Left lung (tissue), 4 donors: ENCODE measurements at regions not wholly inside any gene's neighbourhood (a gene's known extent, or its start where the extent isn't known, plus 50 kb on each side); places are given as distances from the start of the nearest gene placed in this dataset.

Experiments used
- ATAC-seq: fragments of 200-7000 bp; cut with Tn5 transposase; one replicate; pipeline ENCODE4 v1.9.1; 2020; ENCODE audit warnings: moderate library complexity
- DNase-seq, 4 donors: peaks; one replicate each; pipeline ENCODE4 v3.0.0-alpha.2; 2013 to 2020
- H3K27ac ChIP-seq, 2 donors: fragments of 200-600 bp; sonication (generic) in 1 of 2; one replicate each; pipeline versions ENCODE4 v1.5.0 to v1.8.0; 2020 to 2021
- H3K27me3 ChIP-seq, 2 donors: fragments of 200-600 bp; sonication (generic) in 1 of 2; one replicate each; pipeline versions ENCODE4 v1.5.0 to v1.8.0; 2020 to 2021
- H3K36me3 ChIP-seq, 2 donors: fragments of 200-600 bp; sonication (generic) in 1 of 2; one replicate each; pipeline versions ENCODE4 v1.5.0 to v1.8.0; 2020 to 2021
- H3K4me1 ChIP-seq, 2 donors: fragments of 200-600 bp; one replicate each; pipeline ENCODE4 v1.8.0; 2021
- H3K4me3 ChIP-seq, 2 donors: fragments of 200-600 bp; sonication (generic) in 1 of 2; one replicate each; pipeline versions ENCODE4 v1.5.0 to v1.8.0; 2020 to 2021; ENCODE audit warnings: mild to moderate bottlenecking in 1 of 2
- H3K9me3 ChIP-seq, 2 donors: fragments of 200-600 bp; sonication (generic) in 1 of 2; one replicate each; pipeline versions ENCODE4 v1.5.0 to v1.8.0; 2020 to 2021
- intact Hi-C, 2 donors: fragments of 100-400 bp; cut with DNase I; formaldehyde crosslinking; loops; one replicate each; pipeline versions ENCODE4 v1.11.2 to v1.14.2; 2022
- TF ChIP-seq, protein P1 (sequence below), 2 donors: fragments of 200-600 bp; sonication (generic) in 1 of 2; IDR thresholded peaks; one replicate each; pipeline versions ENCODE4 v1.5.0 to v1.8.0; 2021; ENCODE audit warnings: antibody characterized with exemption in 2 of 2
- donor health status: DM: no; HTN: yes; CAD: no.
- donor health status: DM: no; HTN: no; CAD: no.

DNA sequence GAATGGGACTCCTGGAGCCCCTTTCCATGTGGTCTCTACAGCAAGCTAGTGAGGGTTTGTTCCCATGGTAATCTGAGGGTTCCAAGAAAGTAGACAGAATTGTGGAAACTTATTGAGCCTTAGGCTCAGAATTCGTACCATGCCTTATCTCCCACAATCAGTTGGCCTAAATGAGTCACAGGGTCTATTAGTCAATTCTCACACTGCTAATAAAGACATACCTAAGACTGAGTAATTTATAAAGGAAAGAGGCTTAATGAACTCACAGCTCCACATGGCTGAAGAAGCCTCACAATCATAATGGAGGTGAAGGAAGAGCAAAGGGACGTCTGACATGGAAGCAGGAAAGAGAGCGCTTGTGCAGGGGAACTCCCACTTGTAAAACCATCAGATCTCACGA lies 106.6 kb upstream of the CXADR start:
- intact Hi-C loops, result no loop called here
- no peak overlapping the region for H3K27ac ChIP-seq

DNA sequence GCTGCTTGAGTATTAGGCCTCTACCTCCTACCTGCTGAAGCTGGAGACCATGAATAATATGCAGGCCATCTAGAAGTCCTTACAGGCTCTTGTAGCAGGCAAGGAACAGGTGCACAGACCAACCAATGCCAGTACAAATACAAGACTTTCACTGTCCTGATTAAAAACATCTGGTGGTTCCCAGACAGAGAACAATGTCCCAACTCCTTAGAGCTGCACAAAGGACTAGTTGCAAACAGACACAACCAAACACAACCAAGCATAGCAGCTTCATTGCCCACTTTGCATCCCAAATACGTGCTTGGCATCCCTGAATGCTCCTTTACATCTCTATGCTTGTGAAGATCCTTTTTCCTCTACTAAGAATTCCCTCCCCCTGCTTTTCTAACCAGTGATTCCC lies 98.1 kb upstream of the CXADR start:
- TF ChIP-seq, protein P1, sequence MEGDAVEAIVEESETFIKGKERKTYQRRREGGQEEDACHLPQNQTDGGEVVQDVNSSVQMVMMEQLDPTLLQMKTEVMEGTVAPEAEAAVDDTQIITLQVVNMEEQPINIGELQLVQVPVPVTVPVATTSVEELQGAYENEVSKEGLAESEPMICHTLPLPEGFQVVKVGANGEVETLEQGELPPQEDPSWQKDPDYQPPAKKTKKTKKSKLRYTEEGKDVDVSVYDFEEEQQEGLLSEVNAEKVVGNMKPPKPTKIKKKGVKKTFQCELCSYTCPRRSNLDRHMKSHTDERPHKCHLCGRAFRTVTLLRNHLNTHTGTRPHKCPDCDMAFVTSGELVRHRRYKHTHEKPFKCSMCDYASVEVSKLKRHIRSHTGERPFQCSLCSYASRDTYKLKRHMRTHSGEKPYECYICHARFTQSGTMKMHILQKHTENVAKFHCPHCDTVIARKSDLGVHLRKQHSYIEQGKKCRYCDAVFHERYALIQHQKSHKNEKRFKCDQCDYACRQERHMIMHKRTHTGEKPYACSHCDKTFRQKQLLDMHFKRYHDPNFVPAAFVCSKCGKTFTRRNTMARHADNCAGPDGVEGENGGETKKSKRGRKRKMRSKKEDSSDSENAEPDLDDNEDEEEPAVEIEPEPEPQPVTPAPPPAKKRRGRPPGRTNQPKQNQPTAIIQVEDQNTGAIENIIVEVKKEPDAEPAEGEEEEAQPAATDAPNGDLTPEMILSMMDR (IDR thresholded peaks at IDR 0.05), result no peak
- intact Hi-C loops, result no loop called here
- no peak overlapping the region for H3K4me3 ChIP-seq
- DNase-seq (no peak), ATAC-seq (no peak)
- no peaks in the 10 kb centered on the region for H3K27me3 ChIP-seq
- no peaks in the 10 kb centered on the region for H3K4me1 ChIP-seq
- H3K36me3 ChIP-seq, result no peaks in the 10 kb centered on the region
- no peak overlapping the region for H3K27ac ChIP-seq
- H3K9me3 ChIP-seq, result no peaks in the 10 kb centered on the region

More for the DNA sequence above, 106.6 kb upstream of the CXADR start:
- H3K9me3 ChIP-seq, result peaks cover 0 to 8% of the 10 kb centered on the region in 2 donors
- H3K4me1 ChIP-seq, result no peaks in the 10 kb centered on the region
- H3K36me3 ChIP-seq, result no peaks in the 10 kb centered on the region
- H3K4me3 ChIP-seq, result no peak overlapping the region
- no peaks in the 10 kb centered on the region for H3K27me3 ChIP-seq
- TF ChIP-seq, protein P1 (IDR thresholded peaks at IDR 0.05), result no peak
- no peak for ATAC-seq
- DNase-seq, result no peak

DNA sequence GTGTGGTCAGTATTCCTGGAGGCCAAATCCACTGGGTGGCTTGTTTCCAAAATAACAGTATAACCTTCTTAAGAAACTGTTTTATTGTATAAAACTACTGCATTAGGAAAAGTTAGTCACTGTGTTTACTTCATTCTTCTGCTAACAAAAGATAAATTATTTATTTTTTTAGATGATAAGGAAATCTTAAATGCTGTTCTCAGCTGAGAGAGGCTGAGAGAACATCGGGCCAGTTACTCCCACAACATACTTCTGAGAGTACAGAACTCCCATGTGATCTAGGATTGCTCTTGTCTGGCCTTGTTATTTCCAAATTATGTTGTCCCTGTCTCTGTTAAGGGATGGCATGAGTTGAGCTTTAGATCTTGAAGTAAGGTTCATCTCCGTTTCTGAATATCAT lies 96.7 kb upstream of the CXADR start:
- no peak overlapping the region for H3K27ac ChIP-seq
- H3K4me3 ChIP-seq, result no peak overlapping the region
- no peaks in the 10 kb centered on the region for H3K9me3 ChIP-seq
- TF ChIP-seq, protein P1 (IDR thresholded peaks at IDR 0.05), result no peak
- intact Hi-C loops, result no loop called here
- ATAC-seq (no peak), DNase-seq (no peak)
- no peaks in the 10 kb centered on the region for H3K27me3 ChIP-seq
- H3K36me3 ChIP-seq, result no peaks in the 10 kb centered on the region
- H3K4me1 ChIP-seq, result no peaks in the 10 kb centered on the region

DNA sequence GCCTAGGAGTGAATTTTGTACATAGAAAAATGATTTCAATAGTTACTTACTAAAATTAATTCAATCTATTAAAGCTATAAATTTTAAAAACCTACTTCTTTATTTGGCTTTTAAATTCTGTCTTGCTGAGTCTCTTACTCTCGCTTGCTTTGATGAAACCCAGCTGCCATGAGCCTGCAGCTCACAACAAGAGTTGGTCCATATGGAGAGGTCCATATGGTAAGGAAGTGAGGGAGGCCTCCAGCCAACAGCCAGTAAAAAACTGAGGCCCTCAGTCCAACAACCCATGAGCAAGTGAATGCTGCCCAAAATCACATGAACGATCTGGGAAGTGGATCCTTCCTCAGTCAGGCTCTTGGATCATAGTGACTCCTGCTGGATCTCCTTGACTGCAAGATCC lies 89.9 kb upstream of the CXADR start:
- Histone ChIP-seq H3K4me1 (no peaks in the 10 kb centered on the region), H3K27ac (no peak overlapping the region), H3K27me3 (no peaks in the 10 kb centered on the region), H3K4me3 (no peak overlapping the region), H3K36me3 (no peaks in the 10 kb centered on the region), H3K9me3 (no peaks in the 10 kb centered on the region)
- intact Hi-C loops, result no loop called here
- DNase-seq, result no peak
- TF ChIP-seq, protein P1 (IDR thresholded peaks at IDR 0.05), result no peak
- ATAC-seq, result no peak

DNA sequence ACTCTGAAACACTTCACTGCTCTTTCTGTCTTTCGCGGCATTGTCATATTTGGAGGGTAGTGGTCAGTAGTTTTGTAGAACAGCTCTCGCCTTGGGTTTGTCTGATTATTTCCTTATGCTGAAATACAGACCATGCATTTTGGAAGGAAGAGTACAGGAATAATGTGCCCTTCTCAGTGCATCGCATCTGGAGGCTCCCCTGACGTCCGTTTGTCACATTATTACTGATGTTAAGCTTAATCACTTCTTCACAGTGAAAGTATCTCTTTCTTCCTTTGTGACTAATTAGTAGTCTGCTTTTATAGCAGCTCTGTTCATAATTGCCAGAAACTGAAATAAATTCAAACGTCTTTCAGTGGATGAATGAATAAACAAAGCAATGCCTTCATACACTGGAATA lies 85.7 kb upstream of the CXADR start:
- TF ChIP-seq, protein P1 (IDR thresholded peaks at IDR 0.05), result no peak
- intact Hi-C loops, result no loop called here
- ATAC-seq, result no peak
- H3K27ac ChIP-seq, result no peak overlapping the region
- H3K36me3 ChIP-seq, result no peaks in the 10 kb centered on the region
- no peak for DNase-seq
- no peak overlapping the region for H3K4me3 ChIP-seq
- H3K9me3 ChIP-seq, result no peaks in the 10 kb centered on the region
- no peaks in the 10 kb centered on the region for H3K27me3 ChIP-seq
- no peaks in the 10 kb centered on the region for H3K4me1 ChIP-seq
